GM18499 (cell line): ENCODE measurements at regions not wholly inside any gene's neighbourhood (a gene's known extent, or its start where the extent isn't known, plus 50 kb on each side); places are given as distances from the start of the nearest gene placed in this dataset.
"Not testable (repeated sequence)": the region's sequence is repeated elsewhere in the genome, so short reads cannot be mapped to it uniquely, and the experiment has no call there.

Source experiments
- ATAC-seq: cut with Tn5 transposase; IDR thresholded peaks from one replicate; pipeline ENCODE4 v1.9.1; 2021; ENCODE audit warnings: moderate number of reproducible peaks; ENCODE audit not compliant: insufficient read depth, unreplicated experiment

DNA sequence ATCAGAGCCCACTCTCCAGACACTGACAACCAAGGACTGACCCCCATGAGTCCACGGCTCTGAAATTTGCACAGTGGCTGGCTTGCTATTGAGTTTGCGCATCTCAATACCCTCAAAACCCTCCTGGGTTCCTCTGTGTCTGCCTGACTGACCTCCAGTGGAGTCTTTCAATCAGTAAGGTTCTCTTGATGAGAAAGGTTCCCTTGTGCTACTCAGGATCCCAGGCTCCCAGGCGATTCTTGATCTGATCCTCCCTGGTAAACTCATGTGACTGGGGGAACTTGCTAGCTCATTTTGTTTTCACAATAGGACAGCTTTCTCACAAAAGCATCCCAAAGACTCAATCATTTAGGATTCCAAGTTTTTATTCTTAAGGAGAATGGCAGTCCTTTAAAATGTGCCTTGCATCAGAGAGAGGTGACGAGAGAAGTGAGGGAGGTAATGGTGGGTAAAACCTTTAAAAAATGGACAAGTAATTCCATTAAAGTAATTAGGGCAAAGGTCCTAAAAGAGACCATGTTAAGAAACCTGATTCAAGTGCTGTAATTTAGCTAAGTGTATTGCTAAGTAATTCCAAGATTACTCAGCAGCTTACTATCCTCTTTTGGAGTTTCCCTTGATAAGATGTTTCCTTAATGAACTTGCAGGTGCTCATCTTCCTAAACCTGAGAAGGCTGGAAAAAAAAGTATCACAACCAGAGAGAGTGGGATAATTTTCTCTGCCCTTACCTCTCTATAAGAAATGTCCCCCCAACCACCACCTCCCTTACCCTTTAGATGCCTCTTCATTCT, 304.7 kb upstream of the SGK1 start:
- ATAC-seq = no peak

DNA sequence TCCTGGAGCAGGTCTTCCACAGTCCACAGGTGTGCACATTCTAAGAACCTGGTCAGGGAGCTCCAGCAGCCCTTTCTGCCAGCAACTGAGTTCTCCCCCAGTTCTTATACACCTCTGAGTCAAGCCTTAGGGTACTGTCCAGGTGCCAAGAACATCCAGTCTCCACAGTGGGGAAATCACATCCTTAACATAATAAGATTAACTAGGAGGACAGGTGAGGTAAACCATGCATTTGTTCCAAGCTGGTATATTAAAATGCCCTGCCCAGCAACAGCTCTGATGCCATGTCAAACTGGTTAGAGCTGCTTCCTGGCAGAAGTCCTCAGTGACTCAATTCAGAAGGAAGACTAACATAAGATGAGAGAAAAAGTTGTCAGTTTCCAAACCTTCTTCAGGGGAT, 303.9 kb upstream of the SGK1 start:
- no peak for ATAC-seq

DNA sequence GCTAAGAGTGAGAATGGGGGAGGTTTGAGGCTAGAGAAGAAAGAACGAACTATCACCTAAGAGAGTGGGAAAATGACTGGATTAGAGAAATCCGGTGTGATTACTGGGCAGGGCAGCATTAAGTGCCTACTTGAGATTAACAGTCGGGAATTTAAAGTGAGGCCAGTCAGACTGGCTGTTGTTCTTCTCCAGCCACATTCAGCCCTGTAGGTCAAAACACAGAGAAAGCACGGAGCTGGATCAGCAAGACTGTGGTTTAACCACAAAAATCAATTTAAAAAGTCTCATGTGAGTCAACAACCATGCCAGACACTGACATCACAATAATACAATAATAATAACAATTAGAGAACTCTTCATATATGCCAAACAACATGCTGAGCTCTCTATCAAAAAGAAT, 301.9 kb upstream of the SGK1 start:
- no peak for ATAC-seq

DNA sequence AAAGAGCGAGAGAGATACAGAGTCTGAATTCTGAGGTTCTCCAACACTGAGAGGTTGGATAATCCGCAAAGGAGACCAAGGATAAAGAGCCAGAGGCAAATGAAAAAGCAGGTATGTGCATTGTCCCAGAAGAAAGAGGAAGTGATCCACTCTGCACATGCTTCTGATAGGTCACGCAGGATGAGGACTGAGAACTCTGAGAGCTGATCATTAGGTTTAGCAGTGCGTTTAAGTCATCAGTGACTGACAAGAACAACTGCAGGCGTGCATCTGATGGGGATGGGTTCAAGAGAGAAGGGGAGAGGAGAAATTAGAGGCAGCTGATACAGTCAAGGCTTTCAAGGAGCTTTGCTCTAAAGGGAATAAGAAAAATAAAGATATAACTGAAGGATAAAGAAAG, 301.2 kb upstream of the SGK1 start:
- no peak for ATAC-seq

DNA sequence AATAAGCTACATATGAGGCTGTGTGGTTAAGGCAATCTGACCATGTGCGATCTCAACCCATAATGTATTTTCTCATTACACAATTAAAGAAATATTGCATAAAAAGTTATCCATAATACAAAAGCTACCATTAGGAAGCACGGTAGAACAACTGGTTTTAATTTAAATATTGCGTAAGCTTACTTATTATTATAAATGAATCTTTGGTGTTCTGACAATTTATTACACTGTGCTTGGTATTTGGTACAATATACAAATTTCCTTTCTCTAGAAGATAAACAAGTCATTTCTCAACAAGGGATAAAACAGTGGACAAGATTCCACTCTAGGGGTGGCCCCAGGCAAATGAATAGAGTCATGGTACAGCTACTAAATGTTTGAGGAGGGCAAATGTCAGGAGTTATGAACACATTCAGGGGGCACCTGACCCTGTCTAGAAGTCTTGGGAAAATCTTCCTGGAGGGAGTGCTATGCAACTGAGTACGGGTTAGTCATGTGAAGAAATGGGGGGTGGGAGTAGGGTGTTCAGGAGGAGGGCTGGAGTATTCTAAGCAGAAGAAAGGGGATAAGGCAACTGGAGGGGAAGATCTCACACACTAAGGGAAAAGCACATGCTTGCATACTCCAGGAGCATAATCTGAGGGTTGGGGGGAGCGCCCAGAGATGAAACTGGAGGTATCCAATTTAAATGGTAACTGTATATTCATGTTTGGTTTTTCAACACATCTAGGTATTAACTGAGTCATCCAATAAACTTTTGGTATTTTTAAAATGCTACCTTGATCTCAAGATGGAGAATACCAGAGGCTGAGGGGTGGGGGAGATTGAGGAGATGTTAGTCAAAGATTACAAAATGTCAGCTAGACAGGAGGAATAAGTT, 296.9 kb upstream of the SGK1 start:
- ATAC-seq = no peak

DNA sequence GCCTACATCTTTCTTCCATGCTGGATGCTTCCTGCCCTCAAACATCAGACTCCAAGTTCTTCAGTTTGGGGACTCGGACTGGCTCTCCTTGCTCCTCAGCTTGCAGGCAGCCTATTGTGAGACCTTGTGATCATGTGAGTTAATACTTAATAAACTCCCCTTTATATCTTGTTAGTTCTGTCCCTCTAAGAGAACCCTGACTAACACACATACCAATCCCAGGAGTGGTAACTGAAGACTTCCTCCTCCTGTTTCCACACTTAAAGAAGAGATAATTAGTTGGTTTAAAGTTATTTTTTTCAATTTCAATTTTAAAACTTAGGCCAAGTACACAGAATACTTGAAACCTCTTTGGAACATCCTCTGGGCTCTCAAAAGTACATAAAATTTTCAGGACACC, 294.2 kb upstream of the SGK1 start:
- ATAC-seq = not testable (repeated sequence)

DNA sequence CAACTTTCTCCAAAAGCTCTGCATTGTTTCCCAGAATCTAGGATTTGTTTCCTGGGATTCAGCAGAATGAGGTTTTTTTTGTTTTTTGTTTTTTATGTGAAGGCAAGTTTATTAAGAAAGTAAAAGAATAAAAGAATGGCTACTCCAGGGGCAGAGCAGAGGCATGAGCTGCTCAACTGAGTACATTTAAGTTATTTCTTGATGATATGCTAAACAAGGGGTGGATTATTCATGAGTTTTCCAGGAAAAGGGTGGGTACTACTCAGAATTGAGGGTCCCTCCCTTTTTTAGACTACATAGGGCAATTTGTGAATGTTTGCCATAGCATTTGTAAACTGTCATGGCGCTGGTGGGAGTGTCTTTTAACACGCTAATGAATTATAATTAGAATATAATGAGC, 292.5 kb upstream of the SGK1 start:
- no peak for ATAC-seq

DNA sequence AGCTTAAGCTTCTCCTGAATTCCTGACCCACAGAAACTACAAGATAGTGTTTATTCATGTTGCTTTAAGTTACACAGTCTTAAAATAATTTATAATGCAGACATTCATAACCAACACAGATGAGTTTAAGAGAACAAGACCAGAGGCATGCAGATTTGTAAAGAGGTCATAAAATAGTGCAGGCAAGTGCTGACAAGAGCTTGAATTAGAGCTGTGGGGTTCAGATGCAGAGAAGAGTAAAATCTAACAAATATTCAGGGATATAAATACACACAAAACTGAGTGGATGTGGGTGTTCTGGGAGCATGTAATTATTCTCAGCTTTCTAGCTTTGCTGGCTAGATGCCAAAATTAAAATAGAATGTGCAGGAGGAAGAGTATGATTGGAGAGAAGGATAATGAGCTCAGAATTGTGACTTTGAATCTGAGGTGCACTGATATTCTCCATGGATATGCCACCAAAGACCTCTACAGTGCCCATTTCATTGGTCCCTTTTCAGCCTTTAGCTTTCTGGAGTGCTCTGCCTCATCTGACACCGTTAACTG, 291.9 kb upstream of the SGK1 start:
- no peak for ATAC-seq

DNA sequence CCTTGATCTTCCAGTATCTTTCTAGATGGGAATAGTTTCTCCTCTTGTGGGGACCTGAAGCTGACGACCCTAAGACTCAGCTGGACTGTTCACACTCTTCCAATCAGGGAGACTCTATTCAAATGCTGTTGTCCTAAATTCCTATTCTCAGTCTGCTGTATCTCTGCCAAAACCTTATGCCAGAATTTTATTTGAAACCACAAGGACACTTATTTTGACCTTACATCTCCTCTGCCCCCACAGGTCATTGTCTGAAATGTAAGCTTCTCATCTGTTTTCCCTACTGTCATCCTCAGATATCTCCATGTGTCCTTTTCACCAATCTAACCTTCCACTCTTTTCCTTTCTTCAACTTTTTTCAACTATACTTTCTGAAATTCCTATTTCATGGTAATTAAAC, 289.5 kb upstream of the SGK1 start:
- ATAC-seq = no peak

DNA sequence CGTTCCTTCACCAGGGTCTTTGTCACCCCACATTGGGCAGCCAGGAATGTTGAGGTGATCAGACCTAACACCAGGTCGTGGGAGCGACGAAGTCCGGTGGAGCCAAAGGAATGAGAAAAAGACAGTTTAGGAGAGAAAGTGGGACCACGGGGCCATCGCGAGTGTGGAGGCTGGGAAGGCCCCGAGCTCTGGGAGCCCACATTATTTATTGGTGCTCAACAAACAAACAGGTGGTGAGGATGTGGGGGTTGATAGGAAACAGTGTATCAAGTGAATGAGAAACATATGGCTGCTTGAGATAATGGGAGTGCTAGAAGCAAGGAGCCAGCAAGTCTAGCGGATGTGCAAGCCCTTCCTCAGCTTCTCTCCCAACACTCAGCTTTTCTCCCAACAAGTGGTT, 287.1 kb upstream of the SGK1 start:
- ATAC-seq = no peak

DNA sequence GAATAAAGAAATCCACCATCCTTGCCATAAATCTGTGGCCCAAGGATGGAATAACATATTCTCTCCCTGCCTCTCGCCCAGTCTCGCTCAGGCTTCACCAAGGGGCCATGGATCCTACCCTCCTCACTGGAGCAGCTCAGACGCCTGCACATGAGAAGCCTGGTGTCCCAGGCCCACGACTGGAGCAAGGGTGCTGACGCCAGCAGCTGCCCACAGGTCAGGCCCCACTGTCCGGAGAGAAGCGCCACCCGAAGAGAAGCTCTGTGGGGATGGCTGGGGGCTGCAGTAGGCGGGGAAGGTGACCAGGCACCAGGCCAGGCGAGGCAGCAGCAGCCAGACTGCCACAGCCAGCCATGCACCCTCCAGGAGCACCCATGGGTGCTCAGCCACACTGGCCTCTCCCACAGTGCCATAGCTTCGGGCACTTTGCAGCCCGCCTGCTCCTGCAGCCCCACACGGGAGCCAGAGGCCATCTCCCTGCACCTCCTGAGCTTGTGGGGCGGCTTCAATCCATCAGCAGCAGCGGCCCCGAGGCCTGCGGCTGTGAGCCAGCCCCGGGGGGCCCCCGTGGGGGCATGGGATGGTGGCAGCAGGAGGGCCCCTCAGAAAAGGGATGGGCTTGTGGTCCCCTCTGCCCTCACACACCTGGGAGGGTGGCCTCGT, 286.2 kb upstream of the SGK1 start:
- ATAC-seq = no peak

DNA sequence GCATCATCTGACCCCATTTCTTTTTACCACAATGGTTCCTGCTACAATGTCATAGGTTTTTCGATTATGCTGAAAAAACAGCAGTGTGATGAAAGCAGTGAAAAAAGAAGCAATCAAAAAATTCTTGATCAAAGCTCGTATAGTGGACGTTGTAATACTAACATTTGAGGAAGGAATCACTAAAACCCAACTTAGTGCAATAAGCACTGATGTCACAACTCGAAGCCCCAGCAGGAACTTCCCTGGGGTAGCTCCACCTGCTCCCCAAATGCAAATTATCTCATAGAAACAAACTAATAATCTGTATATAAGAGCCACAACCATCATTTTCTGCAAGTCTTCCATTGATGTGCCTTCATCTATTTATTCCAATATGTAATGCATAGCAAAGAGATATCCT, 285.6 kb upstream of the SGK1 start:
- no peak for ATAC-seq

DNA sequence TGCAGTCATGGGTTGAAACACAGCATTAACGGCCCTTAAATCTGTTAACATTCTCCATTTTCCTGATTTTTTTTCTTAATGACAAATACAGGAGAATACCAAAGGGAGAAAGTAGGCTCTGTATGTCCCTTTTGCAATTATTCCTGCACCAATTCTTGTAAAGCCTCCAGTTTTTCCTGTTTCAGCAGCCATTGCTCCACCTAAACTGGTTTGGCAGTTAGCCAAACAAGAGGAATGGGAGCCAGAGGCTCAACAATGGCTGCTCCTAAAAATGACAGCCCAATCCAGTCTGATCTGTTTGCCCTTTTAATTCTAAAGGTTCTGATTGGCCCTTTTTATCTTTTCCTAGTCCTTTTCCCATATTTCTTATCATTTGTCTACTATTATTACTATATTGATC, 284.2 kb upstream of the SGK1 start:
- no peak for ATAC-seq

DNA sequence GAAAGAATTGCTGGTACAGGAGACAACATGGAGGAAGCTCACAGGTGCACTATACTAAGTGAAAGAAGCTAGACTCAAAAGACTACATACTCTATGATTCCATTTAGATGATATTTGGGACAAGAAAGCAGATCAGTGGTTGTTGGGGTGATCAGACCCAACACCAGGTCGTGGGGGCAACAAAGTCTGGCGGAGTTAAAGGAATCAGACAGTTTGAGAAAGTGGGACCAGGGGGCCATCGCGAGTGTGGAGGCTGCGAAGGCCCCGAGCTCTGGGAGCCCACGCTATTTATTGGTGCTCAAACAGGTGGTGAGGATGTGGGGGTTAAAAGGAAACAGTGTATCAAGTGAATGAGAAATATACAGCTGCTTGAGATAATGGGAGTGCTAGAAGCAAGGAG, 282.8 kb upstream of the SGK1 start:
- no peak for ATAC-seq

DNA sequence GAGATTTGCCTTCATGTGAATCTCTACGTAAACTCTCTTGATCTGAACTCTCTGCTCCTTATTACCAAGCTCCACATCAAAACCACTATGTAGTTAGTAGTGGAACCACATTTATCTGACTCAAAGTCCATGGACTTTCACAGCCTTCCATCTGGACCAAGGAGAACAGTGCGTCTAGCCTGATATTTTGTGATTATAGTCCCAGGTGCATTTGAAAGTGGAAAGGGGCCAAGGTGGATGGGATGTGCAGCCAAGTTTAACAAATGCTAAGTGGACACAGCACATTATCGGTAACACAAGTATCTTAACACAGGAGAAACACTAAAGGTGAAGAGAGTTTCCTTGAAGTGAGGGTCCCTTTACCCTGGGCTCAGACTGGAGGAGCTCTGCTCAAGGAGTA, 281.2 kb upstream of the SGK1 start:
- ATAC-seq = no peak

DNA sequence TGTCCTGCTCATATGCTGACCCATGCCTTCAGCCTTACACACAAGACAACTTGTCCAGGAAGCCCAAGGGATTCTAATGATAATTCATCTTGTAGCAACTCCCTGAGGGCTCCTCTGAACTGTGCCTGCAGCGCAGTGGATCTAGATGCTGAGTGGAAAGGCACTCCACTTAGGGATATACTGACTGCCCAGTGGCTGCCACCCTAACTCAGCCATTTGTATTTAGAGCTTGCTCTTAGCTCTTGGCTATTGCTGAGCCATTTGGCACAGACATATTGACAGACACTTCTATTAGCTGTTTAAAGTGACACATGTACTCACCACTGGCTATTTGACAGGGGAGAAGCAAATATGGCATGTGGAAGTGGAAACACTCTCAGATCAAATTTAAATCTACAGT, 278.3 kb upstream of the SGK1 start:
- ATAC-seq = no peak

DNA sequence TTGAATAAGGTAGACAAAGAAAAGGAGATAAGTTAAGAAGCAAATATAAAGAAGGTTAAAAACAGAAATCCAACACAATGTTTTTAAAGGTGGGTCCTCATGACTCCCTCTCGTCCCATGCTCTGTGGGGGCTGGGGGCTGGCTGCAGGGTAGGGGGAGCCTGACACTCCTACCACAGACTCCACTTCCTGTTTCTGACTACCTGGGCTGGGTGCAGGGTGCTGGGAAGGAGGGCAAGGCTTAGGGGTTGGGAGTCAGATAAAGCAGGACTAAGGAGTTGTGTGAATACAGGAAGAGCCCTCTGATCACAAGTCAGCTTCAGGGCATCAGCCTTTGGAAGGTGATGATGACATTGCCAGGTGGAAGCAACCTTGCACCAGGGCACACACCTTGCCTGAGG, 277.0 kb upstream of the SGK1 start:
- no peak for ATAC-seq

DNA sequence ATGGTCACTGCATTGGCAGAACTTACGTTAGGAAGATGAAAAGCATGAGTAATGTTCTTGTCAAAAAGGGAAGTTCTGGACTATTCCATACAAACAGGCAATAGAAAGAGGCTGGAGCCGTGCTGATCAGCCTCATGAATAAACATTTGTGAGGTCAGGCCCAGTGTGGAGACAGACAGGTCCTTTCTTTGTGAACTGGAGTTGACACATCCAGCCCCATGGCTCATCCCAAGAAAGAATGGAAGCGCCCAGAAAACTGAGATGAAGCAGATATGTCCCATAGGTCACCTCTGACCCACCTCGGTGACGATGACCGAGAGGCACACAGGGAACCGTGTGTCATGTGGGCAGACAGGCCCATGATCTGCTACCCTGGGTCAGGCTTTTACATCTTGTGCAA, 276.0 kb upstream of the SGK1 start:
- ATAC-seq = no peak

DNA sequence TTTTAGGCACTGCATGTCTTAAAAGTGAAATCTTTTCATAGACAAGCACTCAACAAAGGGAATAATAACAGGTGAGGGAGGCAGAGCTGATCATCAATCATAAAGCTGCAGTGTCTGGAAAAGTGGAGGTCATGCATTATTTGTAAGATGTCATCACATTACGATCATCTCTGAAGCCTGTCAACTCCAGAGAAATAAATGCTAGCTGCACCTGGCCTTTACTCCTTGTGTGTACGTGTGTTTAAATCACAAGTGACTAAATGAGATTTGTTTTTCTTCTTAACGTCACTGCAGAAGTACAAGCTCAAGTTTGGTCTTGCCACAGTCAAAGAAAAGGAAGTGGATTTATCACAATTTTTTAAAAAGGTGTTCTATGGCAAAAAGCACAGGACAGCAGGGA, 275.5 kb upstream of the SGK1 start:
- no peak for ATAC-seq

DNA sequence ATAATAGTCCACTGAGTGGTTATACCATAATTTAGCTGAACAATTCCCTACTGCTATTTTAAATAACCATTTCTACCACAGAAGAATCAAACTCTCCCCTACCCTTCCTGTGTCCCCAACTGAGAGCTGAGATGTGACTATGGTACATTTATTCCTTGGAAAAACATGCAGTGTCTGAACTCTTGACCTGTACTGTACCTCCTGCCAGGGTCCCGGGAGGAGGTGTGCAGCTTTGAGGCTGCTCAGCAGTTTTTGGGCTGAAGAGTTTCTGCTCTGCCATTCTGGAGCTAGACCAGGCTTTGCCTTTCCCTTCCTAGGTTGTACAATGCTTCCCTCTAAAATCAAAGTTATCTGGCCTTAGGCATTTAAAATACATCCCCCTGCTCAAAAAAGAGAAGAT, 275.1 kb upstream of the SGK1 start:
- no peak for ATAC-seq

DNA sequence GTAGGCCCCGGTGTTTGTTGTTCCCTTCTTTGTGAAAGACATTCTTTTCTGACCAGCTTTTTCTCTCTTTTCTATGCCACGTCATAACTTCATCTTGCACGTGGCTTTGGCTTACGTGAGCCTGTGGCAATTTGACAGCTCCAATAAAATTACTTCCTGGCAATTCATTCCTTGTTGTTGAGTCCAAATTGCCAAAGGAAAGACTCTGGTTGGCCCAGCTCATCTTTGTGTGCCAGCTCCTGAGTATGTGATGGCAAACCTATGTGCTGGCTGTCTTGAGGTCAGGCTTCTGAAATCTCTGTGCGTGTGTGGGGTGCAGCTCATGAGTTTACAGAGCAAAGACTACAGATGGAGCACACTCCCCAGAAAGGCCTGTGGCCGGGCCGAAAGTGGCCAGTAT, 272.5 kb upstream of the SGK1 start:
- no peak for ATAC-seq
